Esophagus squamous epithelium (tissue), 5 donors: ENCODE measurements at regions not wholly inside any gene's neighbourhood (a gene's known extent, or its start where the extent isn't known, plus 50 kb on each side); places are given as distances from the start of the nearest gene placed in this dataset.

Source experiments
- DNase-seq: peaks from one replicate; lab custom pipeline; 2025; lab: John Stamatoyannopoulos, UW
- H3K27ac ChIP-seq, 4 donors: fragments of 200-600 bp; sonication (generic); one replicate each; pipeline ENCODE4 v1.5.1; 2016 to 2019; ENCODE audit warnings: mild to moderate bottlenecking in 1 of 4
- H3K27me3 ChIP-seq, 4 donors: fragments of 200-600 bp; sonication (generic); 1 replicate in 3 of 4; 2 replicates in 1 of 4; pipeline versions ENCODE4 v1.5.1 to v1.6.0; 2017 to 2021; ENCODE audit warnings: antibody characterized with exemption in 1 of 4
- H3K36me3 ChIP-seq, 3 donors: fragments of 200-600 bp; sonication (generic); one replicate each; pipeline ENCODE4 v1.5.1; 2016 to 2019
- H3K4me1 ChIP-seq, 3 donors: fragments of 200-600 bp; sonication (generic); one replicate each; pipeline ENCODE4 v1.5.1; 2017 to 2019
- H3K4me3 ChIP-seq, 4 donors: fragments of 200-600 bp; sonication (generic); 1 replicate in 3 of 4; 2 replicates in 1 of 4; pipeline ENCODE4 v1.5.1; 2016 to 2019; ENCODE audit warnings: mild to moderate bottlenecking in 2 of 4, moderate library complexity in 1 of 4
- H3K9me3 ChIP-seq, 3 donors: fragments of 200-600 bp; sonication (generic); one replicate each; pipeline ENCODE4 v1.5.1; 2016 to 2019
- POLR2A ChIP-seq, 4 donors: fragments of 450-650 bp; IDR thresholded peaks; one replicate each; pipeline ENCODE4 v1.6.1; 2017; ENCODE audit warnings: antibody characterized with exemption in 4 of 4, mild to moderate bottlenecking in 4 of 4, moderate library complexity in 3 of 4
- WGBS, 2 donors: methylation state at CpG; one replicate each; pipeline ENCODE4 v1.1.5; 2018; 5-methylcytosine and 5-hydroxymethylcytosine counted together
- intact Hi-C: fragments of 100-400 bp; cut with DNase I; formaldehyde crosslinking; loops from one replicate; pipeline ENCODE4 v1.15.0; 2022
- TF ChIP-seq, protein P1 (sequence below), 6 experiments: fragments of 450-650 bp in 4 of 6; fragments of 200-600 bp in 2 of 6; sonication (generic) in 2 of 6; IDR thresholded peaks; one replicate each; pipeline ENCODE4 v1.5.1; 2016 to 2019; ENCODE audit warnings: antibody characterized with exemption in 6 of 6, mild to moderate bottlenecking in 4 of 6, moderate library complexity in 4 of 6
- donor health status: DM: yes; HTN: yes; CAD: no.

DNA sequence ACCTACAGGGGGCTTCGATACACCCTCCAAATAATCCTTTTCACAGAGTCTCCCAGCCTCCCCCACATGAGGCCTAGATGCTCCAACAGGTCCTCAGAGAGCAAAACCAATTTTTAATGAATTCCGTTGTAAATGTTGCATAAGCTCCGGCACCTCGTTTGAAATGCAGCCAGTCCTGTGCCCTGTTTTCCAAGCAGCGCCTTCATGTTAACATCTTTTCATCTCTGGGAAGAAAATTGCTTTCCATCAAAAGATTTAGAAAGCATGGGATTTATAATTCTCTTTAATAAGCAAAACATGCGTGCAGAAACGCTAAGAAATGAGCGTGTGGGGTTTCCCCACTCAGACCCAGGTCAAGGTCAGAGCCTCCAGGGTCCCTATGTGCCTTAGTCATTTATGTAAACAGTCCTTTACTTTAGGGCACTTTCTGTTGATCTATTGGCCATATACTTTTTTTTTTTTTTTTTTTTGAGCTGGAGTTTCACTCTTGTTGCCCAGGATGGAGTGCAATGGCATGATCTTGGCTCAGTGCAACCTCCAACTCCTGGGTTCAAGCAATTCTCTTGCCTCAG lies 177.5 kb upstream of the S1PR3 start:
- WGBS, 2 donors, result 66 to 78% methylated on average over 8 of the region's 8 CpGs
- no peak for DNase-seq
- H3K27ac ChIP-seq, result no peak overlapping the region
- H3K27me3 ChIP-seq, result peaks cover 0 to 55% (median 0%) of the 10 kb centered on the region in 4 donors
- H3K9me3 ChIP-seq, result no peaks in the 10 kb centered on the region
- no peak for TF ChIP-seq POLR2A (IDR thresholded peaks at IDR 0.05)
- TF ChIP-seq, protein P1, sequence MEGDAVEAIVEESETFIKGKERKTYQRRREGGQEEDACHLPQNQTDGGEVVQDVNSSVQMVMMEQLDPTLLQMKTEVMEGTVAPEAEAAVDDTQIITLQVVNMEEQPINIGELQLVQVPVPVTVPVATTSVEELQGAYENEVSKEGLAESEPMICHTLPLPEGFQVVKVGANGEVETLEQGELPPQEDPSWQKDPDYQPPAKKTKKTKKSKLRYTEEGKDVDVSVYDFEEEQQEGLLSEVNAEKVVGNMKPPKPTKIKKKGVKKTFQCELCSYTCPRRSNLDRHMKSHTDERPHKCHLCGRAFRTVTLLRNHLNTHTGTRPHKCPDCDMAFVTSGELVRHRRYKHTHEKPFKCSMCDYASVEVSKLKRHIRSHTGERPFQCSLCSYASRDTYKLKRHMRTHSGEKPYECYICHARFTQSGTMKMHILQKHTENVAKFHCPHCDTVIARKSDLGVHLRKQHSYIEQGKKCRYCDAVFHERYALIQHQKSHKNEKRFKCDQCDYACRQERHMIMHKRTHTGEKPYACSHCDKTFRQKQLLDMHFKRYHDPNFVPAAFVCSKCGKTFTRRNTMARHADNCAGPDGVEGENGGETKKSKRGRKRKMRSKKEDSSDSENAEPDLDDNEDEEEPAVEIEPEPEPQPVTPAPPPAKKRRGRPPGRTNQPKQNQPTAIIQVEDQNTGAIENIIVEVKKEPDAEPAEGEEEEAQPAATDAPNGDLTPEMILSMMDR (IDR thresholded peaks at IDR 0.05), result no peak
- H3K4me3 ChIP-seq, result no peak overlapping the region
- H3K4me1 ChIP-seq, result peaks cover 0 to 8% (median 0%) of the 10 kb centered on the region in 3 donors
- intact Hi-C loops, result no loop called here
- H3K36me3 ChIP-seq, result no peaks in the 10 kb centered on the region

DNA sequence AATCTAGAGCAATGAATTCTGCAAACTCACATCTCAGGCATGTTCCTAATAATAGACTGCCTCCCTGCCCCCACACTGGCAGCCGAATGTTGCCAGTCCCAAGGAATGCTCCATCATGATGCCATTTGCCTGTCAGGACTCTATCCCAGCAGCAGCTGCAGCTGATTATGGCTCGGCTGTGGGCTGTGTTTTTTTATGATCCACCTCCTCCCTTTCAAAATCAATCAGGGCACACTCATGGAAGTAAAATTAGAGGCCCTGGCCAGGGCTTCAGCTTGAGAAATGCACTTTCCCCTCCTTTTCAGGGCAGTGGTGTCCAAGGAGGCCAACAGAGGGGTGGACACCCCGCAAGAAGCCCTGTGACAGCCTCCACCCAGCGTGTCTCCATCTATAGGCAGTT lies 176.7 kb upstream of the S1PR3 start:
- DNase-seq, result no peak
- Histone ChIP-seq H3K4me1 (peaks cover 0 to 8% (median 0%) of the 10 kb centered on the region in 3 donors), H3K27ac (peak overlapping the region in 2 of 4 donors; percentile 52 to 60), H3K9me3 (no peaks in the 10 kb centered on the region), H3K4me3 (no peak overlapping the region), H3K27me3 (peaks cover 0 to 50% (median 0%) of the 10 kb centered on the region in 4 donors), H3K36me3 (no peaks in the 10 kb centered on the region)
- intact Hi-C loops, result no loop called here
- 37 to 69% methylated on average over 4 of the region's 4 CpGs for WGBS, 2 donors
- TF ChIP-seq, protein P1 (IDR thresholded peaks at IDR 0.05), result no peak
- TF ChIP-seq POLR2A (IDR thresholded peaks at IDR 0.05), result no peak

DNA sequence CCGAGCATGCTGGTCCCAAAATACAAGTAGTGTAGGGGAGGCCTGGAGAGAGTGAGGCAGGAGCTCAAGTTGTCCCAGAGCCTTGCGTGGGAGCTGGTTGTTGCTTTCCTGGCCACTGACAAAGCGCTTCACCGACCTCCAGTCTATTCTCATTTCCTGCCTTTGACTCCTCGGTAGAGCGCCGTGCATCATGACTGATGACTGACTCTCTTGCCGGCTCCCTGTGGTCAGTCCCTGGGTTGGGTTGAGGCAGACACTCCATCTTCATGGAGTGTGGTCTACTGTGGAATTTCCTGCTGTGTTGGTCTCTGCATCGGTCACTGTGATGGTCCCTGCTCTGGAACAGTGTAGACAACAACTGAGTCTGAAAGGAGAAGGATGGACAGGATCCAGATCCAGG lies 175.1 kb upstream of the S1PR3 start:
- H3K27ac ChIP-seq, result no peak overlapping the region
- no peaks in the 10 kb centered on the region for H3K36me3 ChIP-seq
- intact Hi-C loops, result no loop called here
- no peaks in the 10 kb centered on the region for H3K9me3 ChIP-seq
- peaks cover 0 to 8% (median 0%) of the 10 kb centered on the region in 3 donors for H3K4me1 ChIP-seq
- H3K27me3 ChIP-seq, result peaks cover 0 to 34% (median 0%) of the 10 kb centered on the region in 4 donors
- WGBS, 2 donors, result 79 to 82% methylated on average over 5 to 9 of the region's 9 CpGs
- TF ChIP-seq, protein P1 (IDR thresholded peaks at IDR 0.05), result no peak
- TF ChIP-seq POLR2A (IDR thresholded peaks at IDR 0.05), result no peak
- H3K4me3 ChIP-seq, result no peak overlapping the region
- no peak for DNase-seq

DNA sequence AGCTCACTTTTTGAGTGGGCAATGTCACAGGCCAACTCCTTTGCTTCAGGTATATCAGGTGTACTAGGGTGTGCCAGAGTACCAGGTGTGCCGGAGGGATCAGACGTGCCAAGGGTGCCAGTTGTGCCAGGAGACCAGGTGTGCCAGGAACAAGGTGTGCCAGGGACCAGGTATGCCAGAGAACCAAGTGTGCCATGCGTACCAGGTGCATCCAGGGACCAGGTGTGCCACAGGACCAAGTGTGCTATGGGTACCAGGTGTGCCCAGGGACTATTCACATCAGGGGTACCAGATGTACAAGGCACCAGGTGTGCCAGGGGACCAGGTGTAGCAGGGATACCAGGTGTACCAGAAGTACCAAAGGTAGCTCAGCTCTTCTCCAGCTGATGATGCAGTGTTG lies 174.7 kb upstream of the S1PR3 start:
- no peaks in the 10 kb centered on the region for H3K9me3 ChIP-seq
- WGBS, 2 donors, result 30 to 53% methylated on average over 2 of the region's 3 CpGs
- H3K27ac ChIP-seq, result no peak overlapping the region

DNA sequence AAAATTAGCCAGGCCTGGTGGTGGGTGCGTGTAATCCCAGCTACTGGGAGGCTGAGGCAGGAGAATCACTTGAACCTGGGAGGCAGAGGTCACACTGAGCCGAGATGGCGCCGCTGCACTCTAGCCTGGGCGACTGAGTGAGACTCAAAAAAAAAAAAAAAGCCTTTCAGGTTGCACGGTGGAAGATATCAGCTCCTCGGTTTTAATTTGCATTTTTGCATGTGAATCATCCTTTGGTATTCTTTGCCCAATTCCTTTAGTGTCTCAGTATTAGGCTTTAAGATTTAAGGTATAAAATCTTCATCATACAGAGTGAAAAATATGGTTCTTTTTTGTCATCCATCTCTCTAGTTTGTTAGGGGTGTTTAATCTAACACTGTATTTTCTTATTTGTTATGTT lies 173.6 kb upstream of the S1PR3 start:
- no peaks in the 10 kb centered on the region for H3K36me3 ChIP-seq
- TF ChIP-seq, protein P1 (IDR thresholded peaks at IDR 0.05), result no peak
- no peak for TF ChIP-seq POLR2A (IDR thresholded peaks at IDR 0.05)
- DNase-seq, result no peak
- no peaks in the 10 kb centered on the region for H3K9me3 ChIP-seq
- intact Hi-C loops, result no loop called here
- H3K27me3 ChIP-seq, result peaks cover 0 to 32% (median 0%) of the 10 kb centered on the region in 4 donors
- WGBS, 2 donors, result 75 to 80% methylated on average over 7 of the region's 7 CpGs
- peaks cover 0 to 8% (median 0%) of the 10 kb centered on the region in 3 donors for H3K4me1 ChIP-seq
- no peak overlapping the region for H3K4me3 ChIP-seq
- no peak overlapping the region for H3K27ac ChIP-seq

More for the DNA sequence above, 174.7 kb upstream of the S1PR3 start:
- no peak for DNase-seq
- H3K4me1 ChIP-seq, result peaks cover 0 to 8% (median 0%) of the 10 kb centered on the region in 3 donors
- no peaks in the 10 kb centered on the region for H3K36me3 ChIP-seq
- no peak for TF ChIP-seq POLR2A (IDR thresholded peaks at IDR 0.05)
- TF ChIP-seq, protein P1 (IDR thresholded peaks at IDR 0.05), result no peak
- H3K4me3 ChIP-seq, result no peak overlapping the region
- intact Hi-C loops, result no loop called here
- peaks cover 0 to 30% (median 0%) of the 10 kb centered on the region in 4 donors for H3K27me3 ChIP-seq
